Fibroblast of villous mesenchyme (primary cell): ENCODE measurements at regions not wholly inside any gene's neighbourhood (a gene's known extent, or its start where the extent isn't known, plus 50 kb on each side); places are given as distances from the start of the nearest gene placed in this dataset.
A peak's percentile ranks its signal among the peaks of the same experiment; 100 is the strongest.

Experiments
- DNase-seq: peaks from one replicate; pipeline ENCODE4 v3.0.0-alpha.2; 2010; ENCODE audit warnings: low read depth
- H3K4me3 ChIP-seq: 2 replicates; pipeline ENCODE4 v1.5.1; 2011; ENCODE audit warnings: low read depth, mild to moderate bottlenecking, low read length
- TF ChIP-seq, protein P1 (sequence below): IDR thresholded peaks from 2 replicates; pipeline ENCODE4 v1.5.1; 2012; ENCODE audit warnings: low read depth, mild to moderate bottlenecking, low read length; ENCODE audit not compliant: insufficient read depth

DNA sequence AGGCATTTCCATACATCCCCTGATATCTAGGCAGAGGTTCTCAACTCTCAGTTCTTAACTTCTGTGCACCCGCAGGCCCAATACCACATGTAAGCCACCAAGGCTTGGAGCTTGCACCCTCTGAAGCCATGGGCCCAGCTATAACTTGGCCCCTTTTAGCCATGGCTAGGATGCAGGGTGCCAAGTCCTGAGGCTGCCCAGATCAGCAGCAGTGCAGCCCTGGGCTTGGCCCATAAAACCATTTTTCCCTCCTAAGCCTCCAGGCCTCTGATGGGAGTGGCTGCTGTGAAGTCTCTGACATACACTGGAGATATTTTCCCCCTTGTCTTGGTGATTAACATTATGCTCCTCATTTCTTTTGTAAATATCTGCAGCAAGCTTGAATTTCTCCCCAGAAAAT lies 110.3 kb upstream of the CNTN1 start:
- no peak for DNase-seq
- TF ChIP-seq, protein P1, sequence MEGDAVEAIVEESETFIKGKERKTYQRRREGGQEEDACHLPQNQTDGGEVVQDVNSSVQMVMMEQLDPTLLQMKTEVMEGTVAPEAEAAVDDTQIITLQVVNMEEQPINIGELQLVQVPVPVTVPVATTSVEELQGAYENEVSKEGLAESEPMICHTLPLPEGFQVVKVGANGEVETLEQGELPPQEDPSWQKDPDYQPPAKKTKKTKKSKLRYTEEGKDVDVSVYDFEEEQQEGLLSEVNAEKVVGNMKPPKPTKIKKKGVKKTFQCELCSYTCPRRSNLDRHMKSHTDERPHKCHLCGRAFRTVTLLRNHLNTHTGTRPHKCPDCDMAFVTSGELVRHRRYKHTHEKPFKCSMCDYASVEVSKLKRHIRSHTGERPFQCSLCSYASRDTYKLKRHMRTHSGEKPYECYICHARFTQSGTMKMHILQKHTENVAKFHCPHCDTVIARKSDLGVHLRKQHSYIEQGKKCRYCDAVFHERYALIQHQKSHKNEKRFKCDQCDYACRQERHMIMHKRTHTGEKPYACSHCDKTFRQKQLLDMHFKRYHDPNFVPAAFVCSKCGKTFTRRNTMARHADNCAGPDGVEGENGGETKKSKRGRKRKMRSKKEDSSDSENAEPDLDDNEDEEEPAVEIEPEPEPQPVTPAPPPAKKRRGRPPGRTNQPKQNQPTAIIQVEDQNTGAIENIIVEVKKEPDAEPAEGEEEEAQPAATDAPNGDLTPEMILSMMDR, result no peak
- H3K4me3 ChIP-seq, result no peak overlapping the region

DNA sequence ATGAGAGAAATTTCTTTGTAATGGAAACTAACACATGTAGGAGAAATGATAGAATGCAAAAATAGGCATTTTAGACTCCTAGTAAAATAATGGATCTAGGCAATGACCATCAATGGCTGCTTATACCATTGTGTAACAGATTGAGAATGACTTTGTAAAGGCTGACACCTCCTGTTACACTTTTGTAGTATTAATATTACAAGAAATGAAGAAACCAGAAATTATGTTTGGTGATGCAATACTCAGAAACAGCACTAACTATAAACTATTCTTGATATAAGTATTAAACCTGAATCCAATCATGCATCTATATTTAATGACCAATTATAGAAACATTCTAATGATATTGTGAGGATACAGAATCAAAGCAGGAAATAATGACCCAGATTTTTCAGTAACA lies 108.5 kb upstream of the CNTN1 start:
- TF ChIP-seq, protein P1, result no peak
- peak; percentile 2 for DNase-seq
- H3K4me3 ChIP-seq, result no peak overlapping the region

- no peak overlapping the region for H3K4me3 ChIP-seq
- DNase-seq, result no peak
- TF ChIP-seq, protein P1, result no peak
Measured at GRCh38 chr12:40584763-40585162, 107.5 kb upstream of the CNTN1 start.

DNA sequence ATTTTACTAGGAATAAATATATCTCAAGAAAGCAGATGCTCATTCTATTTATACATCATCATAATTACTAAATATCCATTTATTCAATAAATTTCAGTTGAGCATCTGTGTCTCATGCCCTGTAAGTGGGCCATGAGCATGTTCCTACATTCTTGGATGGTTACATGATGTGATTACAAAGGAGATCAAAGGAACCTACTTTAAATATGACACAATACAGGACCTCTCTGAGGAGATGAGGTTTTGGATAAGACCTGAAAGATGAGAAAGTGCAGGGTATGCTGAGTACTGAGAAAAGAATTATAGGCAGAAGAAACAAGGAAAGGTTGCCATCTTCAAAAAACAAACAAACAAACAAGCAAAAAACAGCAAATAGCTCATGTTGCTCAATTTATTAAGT lies 105.4 kb upstream of the CNTN1 start:
- no peak overlapping the region for H3K4me3 ChIP-seq
- DNase-seq, result peak; percentile 6
- TF ChIP-seq, protein P1, result no peak

DNA sequence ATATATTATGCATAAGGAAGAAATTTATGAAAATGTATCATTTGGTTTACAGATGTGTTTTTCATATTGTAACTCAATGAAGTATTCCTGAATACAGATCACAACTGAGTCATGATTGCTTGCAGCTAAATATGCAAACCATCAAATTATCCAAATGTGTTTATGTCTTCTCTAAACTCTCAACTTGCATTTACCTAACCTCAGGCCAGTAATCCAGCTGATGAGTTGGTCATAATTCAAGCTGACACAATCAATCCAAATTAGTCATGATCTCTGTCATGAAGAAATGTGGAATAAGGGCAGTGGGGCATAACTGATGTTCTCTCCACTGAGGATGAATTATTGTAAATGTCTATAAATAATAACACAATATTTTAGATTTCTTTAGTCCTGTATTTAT lies 104.8 kb upstream of the CNTN1 start:
- DNase-seq, result no peak
- no peak overlapping the region for H3K4me3 ChIP-seq
- TF ChIP-seq, protein P1, result no peak

- H3K4me3 ChIP-seq, result no peak overlapping the region
- DNase-seq, result no peak
- TF ChIP-seq, protein P1, result no peak
Measured at GRCh38 chr12:40587970-40588369, 104.3 kb upstream of the CNTN1 start.

GRCh38 chr12:40597133-40597532 lies 95.1 kb upstream of the CNTN1 start:
- DNase-seq, result no peak
- no peak overlapping the region for H3K4me3 ChIP-seq
- TF ChIP-seq, protein P1, result no peak
